ENCODE measurements at regions not wholly inside any gene's neighbourhood (a gene's known extent, or its start where the extent isn't known, plus 50 kb on each side); places are given as distances from the start of the nearest gene placed in this dataset.

- no peak overlapping the region for H3K27ac Mint-ChIP-seq
- no peak overlapping the region for H2AFZ ChIP-seq (ENCODE audit: insufficient read depth, low read depth, low read length, poor library complexity, severe bottlenecking)
- no peak overlapping the region for H3K4me3 Mint-ChIP-seq
- no peaks in the 10 kb centered on the region for H3K27me3 ChIP-seq (ENCODE audit: control insufficient read depth in 2 of 2, insufficient read depth in 2 of 2, low read length in 2 of 2)
- no peak overlapping the region for H3K9ac ChIP-seq (ENCODE audit: insufficient read depth, low read length, poor library complexity, severe bottlenecking)
- no peak for DNase-seq
- H3K4me3 ChIP-seq (replicated peaks in 1 of 3; ENCODE audit: low read depth in 2 of 3, low read length in 3 of 3) = no peak overlapping the region
- no peaks in the 10 kb centered on the region for H4K20me1 ChIP-seq (ENCODE audit: insufficient read depth, low read length)
- H3K4me1 Mint-ChIP-seq = peaks cover 2% of the 10 kb centered on the region
- H3K9me3 Mint-ChIP-seq = peaks cover 5 to 18% (median 12%) of the 10 kb centered on the region in 7 donors
- peaks cover 0 to 16% of the 10 kb centered on the region in 2 donors for H3K9me3 ChIP-seq (replicated peaks in 1 of 2; ENCODE audit: control insufficient read depth in 1 of 2, insufficient read depth in 1 of 2, low read length in 2 of 2)
- H3K79me2 ChIP-seq (ENCODE audit: insufficient read depth, low read length) = no peaks in the 10 kb centered on the region
- peaks cover 5 to 8% (median 5%) of the 10 kb centered on the region in 3 donors for H3K27me3 Mint-ChIP-seq (ENCODE audit: low read depth in 3 of 3)
- no peaks in the 10 kb centered on the region for H3K36me3 ChIP-seq (replicated peaks in 1 of 2; ENCODE audit: control insufficient read depth in 1 of 2, insufficient read depth in 2 of 2, low read length in 2 of 2)
- no CpG with 5 or more reads among the region's 3 CpGs for WGBS (ENCODE audit: insufficient coverage)
- H3K27ac ChIP-seq (ENCODE audit: low read depth in 1 of 2, low read length in 2 of 2) = no peak overlapping the region
- intact Hi-C loops (cut with micrococcal nuclease) = no loop called here
- no peaks in the 10 kb centered on the region for H3K36me3 Mint-ChIP-seq
- TF ChIP-seq CTCF (IDR thresholded peaks at IDR 0.05) = no peak
- H3K4me1 ChIP-seq (ENCODE audit: control insufficient read depth in 1 of 2, insufficient read depth in 2 of 2, low read length in 2 of 2) = no peaks in the 10 kb centered on the region
- no peak overlapping the region for H3K4me2 ChIP-seq (replicated peaks; ENCODE audit: extremely low read depth, low read length, poor library complexity, severe bottlenecking)
These were observed 92.3 kb upstream of the ANKRD10 start for GRCh38 chr13:111007209-111007608.

DNA sequence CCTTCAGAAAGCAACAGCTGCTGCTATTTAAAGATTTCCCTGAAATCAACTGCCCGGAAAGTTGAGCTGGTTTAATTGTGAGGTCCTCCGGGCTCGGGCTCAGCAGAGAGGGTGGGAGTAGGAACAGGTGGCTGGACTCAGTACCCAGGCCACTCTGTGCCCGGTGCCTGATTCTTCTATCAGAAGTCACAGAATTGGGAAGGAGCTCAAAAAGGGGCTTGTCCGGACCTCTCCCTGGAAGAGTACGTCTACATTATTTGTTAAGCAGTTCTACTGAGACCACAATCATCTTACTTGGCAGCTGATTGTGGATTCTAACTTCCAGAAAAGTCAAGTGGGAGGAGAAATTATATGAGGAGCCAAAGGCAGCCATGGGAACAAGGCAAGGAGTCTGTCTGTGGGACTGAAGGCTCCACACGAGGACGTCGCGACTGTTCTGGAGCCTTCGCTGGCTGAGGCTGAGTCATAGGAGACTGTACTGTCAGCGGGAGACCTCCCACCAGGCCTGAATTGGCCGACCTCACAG lies 91.7 kb upstream of the ANKRD10 start:
- Mint-ChIP-seq H3K27ac (peak overlapping the region in 1 of 7 donors; percentile 41), H3K4me3 (no peak overlapping the region), H3K36me3 (no peaks in the 10 kb centered on the region), H3K4me1 (no peaks in the 10 kb centered on the region), H3K9me3 (peaks cover 5 to 18% (median 12%) of the 10 kb centered on the region in 7 donors), H3K27me3 (ENCODE audit: low read depth in 3 of 3) (peaks cover 5 to 7% (median 5%) of the 10 kb centered on the region in 3 donors)
- intact Hi-C loops (cut with micrococcal nuclease) = no loop called here
- Histone ChIP-seq H3K9me3 (replicated peaks in 1 of 2; ENCODE audit: control insufficient read depth in 1 of 2, insufficient read depth in 1 of 2, low read length in 2 of 2) (peaks cover 0 to 16% of the 10 kb centered on the region in 2 donors), H3K9ac (ENCODE audit: insufficient read depth, low read length, poor library complexity, severe bottlenecking) (no peak overlapping the region), H3K27ac (ENCODE audit: low read depth in 1 of 2, low read length in 2 of 2) (no peak overlapping the region), H4K20me1 (ENCODE audit: insufficient read depth, low read length) (no peaks in the 10 kb centered on the region), H3K4me1 (ENCODE audit: control insufficient read depth in 1 of 2, insufficient read depth in 2 of 2, low read length in 2 of 2) (no peaks in the 10 kb centered on the region), H2AFZ (ENCODE audit: insufficient read depth, low read depth, low read length, poor library complexity, severe bottlenecking) (no peak overlapping the region), H3K4me3 (replicated peaks in 1 of 3; ENCODE audit: low read depth in 2 of 3, low read length in 3 of 3) (no peak overlapping the region), H3K4me2 (replicated peaks; ENCODE audit: extremely low read depth, low read length, poor library complexity, severe bottlenecking) (no peak overlapping the region), H3K27me3 (ENCODE audit: control insufficient read depth in 2 of 2, insufficient read depth in 2 of 2, low read length in 2 of 2) (no peaks in the 10 kb centered on the region), H3K79me2 (ENCODE audit: insufficient read depth, low read length) (no peaks in the 10 kb centered on the region), H3K36me3 (replicated peaks in 1 of 2; ENCODE audit: control insufficient read depth in 1 of 2, insufficient read depth in 2 of 2, low read length in 2 of 2) (no peaks in the 10 kb centered on the region)
- WGBS (ENCODE audit: insufficient coverage) = 96% methylated on average over 8 of the region's 13 CpGs
- no peak for DNase-seq
- no peak for TF ChIP-seq CTCF (IDR thresholded peaks at IDR 0.05)
